ENCODE measurements at regions not wholly inside any gene's neighbourhood (a gene's known extent, or its start where the extent isn't known, plus 50 kb on each side); places are given as distances from the start of the nearest gene placed in this dataset.
A peak's percentile ranks its signal among the peaks of the same experiment; 100 is the strongest.

DNA sequence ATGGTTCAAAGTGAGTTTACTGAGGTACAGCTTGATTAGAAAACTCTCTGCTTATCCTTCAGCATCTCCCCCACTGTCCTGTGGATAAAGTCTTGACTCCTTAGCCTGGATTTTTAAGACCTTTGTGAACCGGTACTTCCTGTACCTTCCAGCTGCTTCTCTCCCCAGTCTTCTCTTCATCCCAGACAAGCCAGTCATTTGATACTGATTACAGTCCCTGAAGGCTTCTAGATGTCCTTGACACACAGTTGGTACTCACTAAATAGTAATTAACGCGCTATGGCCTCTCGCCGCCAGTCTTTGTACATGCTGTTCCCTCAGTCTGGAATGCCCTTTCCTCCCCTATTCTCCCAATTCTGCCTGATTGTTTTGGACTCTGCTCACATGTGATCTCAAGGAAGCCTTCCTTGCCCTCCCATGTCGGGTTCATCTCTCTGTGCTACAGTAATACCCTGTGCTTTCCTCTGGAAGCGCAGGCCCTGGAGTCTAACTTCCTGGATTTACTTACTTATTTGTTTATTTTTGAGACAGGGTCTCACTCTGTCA, 50.6 kb upstream of the PTGR2 start:
- no peak for DNase-seq (ENCODE audit: low read depth)

DNA sequence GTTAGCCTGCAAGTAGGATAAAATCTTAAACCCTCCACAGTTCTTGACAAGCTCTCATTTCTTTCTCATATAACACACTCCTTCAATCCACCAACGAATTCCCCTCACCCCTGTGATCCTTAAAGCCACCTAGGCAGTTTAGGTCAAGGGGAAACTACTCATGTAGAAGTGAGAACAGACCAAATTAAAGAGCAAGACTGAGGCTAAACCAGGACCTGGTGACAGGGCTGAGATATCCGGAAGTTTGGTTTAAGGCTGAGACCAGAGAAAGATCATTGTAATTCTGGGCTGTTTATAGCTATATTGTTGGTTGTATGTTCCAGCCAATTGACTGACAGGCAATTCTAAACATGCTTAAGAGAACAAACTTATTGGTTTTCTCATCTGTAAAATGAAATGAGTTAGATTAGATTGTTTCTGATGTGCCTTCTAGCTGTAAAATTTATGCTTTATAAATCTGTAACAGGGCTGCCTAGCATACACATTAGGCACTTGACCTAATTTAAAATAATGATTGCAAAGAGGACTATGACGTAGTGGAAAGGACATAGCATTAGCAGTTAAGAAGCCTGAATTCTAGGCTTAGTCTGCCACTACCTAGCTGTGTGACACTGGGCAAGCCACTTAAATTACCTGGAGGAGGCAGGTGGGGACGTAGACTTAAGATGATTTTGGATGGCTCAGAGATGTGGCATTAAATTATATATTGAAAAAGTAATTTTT, 53.9 kb upstream of the PTGR2 start:
- DNase-seq (ENCODE audit: low read depth), result no peak

DNA sequence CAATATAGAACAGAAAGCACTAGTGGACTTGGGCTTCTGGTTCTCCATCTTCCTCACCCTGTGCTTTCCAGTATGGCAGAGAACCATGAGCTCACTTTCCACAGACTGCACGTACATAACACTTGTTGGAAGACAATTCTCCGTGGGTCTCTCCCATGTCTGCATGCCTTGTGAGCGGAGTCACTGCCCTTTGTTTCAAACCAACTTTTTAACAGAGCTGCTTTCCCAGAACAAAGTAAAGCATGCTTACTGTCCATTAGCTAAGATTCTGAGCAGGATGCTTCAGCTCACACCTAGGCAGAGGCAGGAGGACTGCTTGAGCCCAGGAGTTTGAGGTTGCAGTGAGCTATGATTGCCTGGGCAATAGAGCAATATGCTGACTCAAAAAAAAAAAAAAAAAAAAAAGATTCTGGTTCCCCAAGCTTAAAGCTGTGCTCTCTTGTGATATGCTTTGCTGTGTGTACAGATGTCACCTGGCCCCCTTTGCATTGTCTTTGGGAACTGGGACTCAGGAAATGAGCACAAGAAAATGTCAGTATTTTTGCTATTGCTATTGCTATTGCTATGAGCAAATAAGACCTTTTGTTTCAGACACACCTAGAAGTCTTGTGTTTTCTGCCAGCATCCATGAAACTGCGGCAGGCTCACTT, 54.6 kb upstream of the PTGR2 start:
- DNase-seq (ENCODE audit: low read depth), result no peak

DNA sequence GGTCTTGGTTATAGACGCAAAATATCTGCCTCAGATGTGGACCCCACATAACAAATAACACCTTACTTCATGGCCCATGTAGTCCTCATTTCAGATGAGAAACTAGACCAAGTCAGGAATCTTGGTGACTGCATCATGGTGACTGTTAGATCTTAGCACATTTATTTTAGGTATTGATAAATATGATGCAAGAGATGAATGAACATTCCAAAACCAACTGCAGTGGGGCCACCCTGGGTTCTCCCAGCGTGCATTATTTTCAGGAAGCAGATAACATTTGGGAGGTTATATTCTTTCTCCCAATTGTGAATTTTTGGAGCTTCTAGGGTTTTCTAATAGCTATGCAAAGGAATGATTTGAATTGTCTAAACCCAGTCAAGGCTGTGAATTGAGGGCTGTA, 55.2 kb upstream of the PTGR2 start:
- no peak for DNase-seq (ENCODE audit: low read depth)

DNA sequence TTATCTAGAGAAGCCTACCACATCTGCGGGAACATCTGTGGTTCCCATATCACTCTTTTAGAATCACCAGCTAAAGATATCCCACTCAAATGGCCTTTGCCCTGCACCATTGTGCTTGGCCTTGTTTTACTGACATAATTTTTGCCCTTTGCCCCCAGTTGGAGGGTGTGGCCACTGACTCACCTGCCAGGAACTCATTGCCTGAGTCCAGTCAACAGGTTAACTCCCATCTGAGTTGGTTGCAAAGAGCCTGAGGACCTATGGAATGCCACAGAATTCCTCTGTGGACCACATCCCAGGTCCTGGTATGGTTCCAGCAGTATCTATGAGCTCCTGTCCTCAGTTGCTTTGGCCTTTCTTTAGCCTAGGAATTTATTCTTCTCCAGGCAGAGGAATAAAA, 55.7 kb upstream of the PTGR2 start:
- DNase-seq (ENCODE audit: low read depth), result no peak

DNA sequence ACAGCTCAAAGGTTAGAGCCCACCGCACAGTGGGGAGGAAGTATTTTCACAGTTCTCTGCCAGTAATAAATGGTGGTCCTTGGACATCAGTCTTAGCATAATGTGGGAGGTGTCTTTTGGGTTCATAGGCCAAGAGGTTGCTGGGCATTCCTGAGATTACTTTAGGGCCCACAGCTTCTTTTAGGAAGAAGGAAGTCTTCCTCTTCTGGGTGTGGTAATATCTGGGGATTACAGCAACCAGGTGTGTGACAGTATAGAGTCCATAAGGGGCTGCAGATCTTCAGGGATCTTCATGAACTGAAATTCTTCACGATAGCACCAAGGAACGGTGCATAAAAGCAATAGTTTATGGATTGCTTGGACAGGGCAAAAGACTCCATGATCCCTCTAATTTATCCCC, 56.2 kb upstream of the PTGR2 start:
- DNase-seq (ENCODE audit: low read depth), result no peak

DNA sequence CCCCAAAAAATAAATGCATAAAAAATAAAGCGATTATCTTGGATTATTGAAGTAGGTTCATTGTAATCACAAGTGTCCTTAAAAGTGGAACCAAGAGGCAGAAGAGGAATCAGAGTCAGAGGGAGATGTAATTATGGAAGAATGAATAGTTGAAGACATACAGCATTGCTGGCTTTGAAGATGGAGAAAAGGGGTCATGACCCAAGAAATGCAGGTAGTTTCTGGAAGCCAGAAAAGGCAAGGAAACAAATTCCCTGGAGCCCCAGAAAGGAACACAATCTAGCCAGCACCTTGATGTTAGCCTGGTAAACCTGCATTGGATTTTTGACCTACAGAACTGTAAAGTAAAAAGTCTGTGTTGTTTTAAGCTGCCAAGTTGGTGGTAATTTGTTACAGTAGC, 57.5 kb upstream of the PTGR2 start:
- no peak for DNase-seq (ENCODE audit: low read depth)

DNA sequence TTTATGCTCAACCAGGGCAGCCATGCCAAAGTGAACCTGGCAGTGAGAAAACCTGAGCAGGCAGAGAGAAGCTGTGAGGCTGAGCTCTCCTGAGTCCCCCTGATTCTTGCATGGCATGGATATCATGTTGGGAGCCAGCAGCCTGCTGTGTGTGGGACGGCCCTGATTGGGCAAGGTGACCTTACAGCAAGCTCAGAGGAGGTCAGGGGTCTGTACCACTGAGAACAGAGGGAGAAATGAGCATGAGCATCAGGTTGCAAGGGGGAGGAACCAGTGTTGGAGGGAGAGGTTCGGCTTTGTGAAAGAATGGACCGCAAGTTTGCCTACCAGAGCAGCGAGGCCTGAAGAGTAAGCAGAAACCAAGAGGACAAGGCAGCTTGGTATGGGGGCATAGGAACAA, 59.1 kb upstream of the PTGR2 start:
- DNase-seq (ENCODE audit: low read depth), result no peak

DNA sequence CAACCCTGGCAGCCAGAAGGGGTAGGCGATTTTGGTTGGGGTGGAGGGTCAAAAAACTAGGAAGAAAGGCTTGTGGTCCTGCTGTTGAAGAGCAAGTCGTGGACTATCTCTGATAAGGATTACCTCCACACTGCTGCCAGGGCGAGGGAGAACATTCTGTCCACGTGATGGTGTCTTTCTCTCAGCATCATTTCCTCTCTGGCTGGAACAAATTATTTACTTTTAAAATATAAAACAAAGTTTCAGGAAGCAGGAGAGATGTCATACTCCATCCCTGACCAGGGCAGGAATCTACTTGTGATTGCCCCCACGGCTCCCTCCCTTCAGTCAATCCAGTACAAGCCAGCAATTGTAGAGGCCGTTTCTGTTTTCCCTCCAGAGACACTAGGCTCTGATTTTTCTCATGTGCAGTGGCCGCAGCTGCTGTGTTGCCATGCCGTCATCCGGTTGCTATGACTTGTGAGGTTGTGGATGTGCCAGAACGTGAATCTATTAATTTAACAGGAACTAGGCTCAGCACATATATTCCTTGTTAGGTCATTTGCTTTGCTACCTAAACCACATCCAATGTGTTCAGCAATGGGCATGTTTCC, 61.5 kb upstream of the PTGR2 start:
- DNase-seq (ENCODE audit: low read depth), result no peak

DNA sequence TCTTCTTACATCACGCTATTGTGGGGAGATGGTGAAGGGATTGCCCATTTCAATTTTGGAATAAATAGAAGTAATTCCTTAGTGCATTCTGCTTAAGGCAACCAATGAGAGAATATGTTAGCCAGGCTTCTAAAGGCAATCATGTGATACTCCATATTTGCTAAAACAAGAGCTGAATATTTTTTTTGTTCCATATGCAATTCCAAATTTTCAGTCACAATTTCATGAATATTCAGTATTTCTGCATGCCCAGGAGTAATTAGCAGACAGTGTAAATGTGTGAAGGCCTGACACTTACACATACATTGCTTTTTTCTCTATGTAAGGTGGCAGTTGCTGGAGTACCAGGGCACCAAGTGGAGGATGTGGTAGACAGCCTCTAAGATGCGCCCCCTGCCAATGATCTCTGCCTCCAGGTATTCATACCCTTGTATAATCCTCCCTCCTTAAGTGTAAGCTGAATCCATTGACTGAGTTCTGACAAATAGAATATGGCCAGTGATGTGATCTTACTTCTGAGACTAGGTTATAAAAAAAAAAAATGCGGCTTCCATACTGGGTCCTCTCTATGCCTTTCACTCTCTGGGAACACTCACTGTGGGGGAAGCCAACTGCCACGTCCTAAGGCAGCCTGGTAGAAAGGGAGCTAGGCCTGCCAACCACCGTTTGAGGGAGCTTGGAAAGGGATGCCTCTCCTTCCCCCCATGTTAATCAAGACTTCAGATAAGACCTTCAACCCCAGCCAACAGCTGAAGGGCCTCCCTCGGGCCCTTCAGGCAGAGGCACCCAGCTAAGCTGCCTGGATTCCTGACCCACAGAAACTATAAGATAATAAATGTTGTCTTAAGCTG, 62.7 kb upstream of the PTGR2 start:
- DNase-seq (ENCODE audit: low read depth), result no peak

DNA sequence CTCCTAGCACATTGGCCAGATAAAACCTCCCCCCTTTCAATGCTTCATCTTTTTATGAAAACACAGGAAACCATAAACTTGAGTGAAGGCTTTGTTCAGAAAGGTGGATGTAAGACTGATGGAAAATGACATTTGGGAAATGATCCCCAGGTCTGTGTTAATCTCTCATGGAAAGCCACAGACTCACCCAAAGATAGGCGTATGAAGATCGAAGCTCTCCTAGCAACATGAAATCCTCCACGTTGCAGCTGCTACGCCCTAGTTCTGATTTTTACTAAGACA, 63.4 kb upstream of the PTGR2 start:
- DNase-seq (ENCODE audit: low read depth), result no peak

DNA sequence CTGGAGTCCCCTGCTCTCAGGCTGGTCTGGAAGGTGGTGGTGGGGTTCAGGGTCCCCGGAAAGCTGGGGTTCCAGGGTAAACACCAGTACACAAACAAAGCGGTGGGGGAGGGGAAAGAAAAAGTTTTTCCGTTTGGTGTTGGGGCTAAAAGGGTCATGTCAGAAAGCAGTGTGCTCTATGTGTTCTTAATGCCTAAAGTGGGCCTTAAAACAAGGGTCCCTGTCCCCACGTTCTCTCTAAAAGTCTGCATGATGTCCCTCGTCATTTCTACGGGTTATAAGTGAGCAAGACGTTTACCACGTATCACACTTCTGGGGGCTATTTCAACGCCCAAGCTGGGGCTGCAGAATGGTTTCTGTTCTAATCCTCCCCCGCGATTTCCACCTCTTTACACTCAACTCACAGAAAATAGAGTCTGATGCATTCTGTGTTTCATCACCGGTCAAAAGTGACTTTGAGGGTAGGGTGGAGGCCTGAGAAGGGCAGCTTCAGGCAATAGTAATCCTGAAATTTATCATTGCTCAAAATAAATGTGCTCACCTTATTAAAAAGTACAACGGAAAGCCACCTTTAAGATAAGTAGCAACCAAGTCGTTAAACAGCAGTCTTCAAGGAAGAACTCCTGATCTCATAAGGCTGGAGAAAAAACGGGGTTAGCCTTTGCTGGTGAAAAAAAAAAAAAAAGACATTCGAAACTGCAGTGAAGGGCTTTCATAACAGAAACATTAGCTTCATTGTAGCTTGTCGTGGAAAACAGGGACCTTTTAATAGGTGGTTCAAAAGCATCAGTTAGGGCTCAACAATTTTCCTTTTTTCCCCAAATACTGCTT, 63.9 kb upstream of the PTGR2 start:
- DNase-seq (ENCODE audit: low read depth), result no peak

DNA sequence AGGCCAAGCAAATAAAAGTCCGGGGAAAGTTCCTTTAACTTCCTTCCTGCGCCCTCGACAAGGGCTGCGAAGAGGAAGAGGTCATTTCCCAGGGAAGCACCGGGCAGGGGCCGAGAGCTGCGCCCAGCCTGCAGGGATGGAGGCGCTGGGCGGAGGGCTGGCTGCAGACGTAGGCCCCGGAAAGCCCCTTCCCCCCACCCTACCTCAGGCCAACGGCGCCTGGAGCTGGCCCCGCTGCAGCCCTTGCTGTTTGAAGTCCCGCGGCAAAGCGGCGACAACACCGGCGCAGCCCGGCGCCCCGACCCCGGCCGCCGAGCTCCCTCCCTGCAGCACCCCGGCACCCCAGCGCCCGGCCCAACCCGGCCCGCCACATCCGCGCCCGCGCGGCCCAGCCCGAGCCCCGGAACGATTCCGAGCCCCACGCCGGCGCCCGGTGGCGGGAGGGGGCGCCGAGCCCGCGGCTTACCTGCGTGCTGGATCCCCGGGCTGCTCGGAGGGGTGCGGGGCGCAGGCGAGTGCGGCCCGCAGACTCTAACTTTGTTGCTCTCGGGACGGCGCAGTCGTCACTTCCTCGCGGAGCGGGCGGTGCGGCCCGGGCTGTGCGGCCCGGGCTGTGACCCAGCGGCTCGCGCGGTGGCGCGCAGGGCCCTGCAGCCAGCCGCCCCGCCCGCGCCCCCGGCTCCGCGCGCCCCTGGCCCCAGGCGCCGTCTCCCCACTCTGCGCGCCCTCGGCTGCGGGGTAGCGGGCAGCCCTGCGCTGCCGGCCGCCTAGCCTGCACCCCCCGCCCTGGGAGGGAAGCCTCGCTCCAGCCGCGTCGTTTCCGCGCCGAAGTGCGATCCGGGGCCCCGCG, 64.8 kb upstream of the PTGR2 start:
- peak; percentile 37 for DNase-seq (ENCODE audit: low read depth)

DNA sequence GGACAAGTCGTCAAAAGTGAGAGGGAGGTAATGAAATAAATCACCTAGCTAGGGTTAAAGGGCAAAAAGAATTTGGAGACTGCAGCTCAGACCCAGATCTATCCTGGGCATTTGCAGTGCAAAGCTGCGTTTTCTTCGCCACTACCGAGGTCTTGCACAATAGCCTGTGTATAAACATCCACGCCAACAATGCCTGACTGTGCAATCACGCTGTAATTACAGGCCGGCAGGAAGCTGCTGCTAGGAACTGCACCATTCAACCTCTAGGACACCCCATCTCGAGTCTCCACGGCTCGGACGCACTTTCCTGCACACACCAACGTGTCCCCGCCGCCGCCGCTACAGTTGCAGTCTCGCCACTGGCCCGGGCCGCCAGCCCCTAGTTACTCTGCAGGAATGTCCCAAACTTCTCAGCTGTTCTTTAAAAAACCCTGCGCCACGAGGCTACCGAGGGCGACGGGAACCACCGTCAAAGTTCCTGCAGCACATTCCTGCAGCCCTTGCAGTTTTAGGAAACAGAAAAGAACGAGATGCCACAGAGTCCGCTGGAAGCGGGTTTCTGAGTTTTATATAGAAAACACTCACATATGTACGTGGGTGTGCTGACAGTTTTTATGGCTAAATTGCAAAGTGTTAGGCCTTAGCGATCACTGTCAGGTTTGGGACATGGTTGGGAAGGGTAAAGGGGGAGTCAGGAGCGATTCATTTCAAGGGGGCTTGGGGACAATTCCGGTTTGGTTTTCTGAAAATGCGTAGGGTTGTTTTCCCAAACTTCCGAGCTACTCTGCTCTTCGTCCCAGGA, 65.6 kb upstream of the PTGR2 start:
- DNase-seq (ENCODE audit: low read depth), result no peak

DNA sequence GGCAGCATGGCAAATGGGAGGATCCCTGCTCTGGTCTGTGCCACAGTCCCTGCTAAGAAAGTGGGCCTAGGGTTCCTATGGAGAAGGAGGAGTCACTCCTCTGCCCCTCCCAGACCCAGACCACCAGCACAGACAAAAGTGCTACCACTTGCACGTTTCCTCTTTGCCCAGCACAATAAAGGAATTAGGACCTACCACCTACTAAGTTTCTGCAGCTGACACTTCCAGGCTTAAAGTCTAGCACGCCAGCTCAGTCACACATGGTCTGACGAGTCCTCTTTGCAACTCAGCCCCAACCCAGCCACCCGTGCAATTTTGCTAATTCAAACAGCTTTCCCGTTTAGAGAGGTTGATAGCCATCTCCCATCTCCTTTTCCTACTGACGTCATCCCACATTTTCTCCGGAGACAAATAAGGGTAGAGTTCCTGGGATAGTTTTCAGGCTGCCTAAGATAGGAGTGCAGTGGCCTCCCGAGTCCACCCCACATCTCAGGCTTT, 66.2 kb upstream of the PTGR2 start:
- DNase-seq (ENCODE audit: low read depth), result no peak

DNA sequence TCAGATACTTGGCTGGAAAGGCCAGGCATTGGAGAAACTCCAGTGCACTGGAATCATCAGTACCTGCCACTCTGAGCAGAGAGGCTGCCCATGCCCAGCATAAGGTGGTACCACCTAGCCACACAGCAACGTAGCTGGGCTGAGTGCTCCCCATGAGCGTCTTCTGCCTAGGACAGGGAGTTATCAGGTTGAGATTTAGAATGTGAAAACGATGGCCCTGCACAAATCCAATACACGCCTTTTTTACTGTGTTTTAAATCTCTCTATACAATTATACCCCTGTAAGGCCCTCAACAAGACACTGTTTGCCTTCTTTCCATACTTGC, 66.7 kb upstream of the PTGR2 start:
- no peak for DNase-seq (ENCODE audit: low read depth)

DNA sequence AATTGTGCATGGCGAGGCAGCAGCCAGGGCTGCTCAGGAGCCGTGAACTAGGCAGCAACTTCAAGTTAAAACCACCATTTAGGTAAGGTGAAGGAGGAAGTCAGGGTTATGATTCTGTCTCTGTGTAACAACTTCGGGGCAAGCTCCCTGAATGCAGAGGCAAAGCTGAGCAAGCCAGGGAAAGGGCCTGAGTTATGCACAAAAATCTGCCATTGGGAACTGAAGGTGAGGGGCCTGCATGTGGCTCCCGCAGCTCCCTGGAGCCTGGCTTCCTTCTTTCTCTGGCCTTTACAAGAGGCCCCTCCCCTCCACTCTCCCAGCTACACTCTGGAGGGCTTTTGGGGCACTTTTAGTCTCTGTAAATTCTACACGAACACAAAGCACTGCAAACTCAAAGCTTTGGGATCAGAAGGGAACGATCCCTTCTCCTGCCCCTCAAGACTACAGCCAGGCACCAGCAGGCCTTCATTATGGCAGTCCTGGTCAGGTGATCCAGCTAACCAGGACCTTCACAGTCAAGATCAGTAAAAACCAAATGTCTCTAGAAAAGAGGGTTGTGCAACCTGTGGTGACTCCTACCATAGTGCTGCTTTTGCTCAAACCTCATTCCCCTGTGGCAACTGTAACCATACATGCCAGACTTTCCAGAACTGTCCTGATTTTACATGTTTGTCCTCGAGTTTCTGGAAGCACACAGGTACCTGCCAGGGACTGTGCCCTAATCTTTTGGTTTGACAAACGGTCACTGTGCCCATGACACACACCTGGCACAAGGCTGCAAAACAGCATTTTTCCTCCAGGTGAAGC, 67.2 kb upstream of the PTGR2 start:
- no peak for DNase-seq (ENCODE audit: low read depth)

DNA sequence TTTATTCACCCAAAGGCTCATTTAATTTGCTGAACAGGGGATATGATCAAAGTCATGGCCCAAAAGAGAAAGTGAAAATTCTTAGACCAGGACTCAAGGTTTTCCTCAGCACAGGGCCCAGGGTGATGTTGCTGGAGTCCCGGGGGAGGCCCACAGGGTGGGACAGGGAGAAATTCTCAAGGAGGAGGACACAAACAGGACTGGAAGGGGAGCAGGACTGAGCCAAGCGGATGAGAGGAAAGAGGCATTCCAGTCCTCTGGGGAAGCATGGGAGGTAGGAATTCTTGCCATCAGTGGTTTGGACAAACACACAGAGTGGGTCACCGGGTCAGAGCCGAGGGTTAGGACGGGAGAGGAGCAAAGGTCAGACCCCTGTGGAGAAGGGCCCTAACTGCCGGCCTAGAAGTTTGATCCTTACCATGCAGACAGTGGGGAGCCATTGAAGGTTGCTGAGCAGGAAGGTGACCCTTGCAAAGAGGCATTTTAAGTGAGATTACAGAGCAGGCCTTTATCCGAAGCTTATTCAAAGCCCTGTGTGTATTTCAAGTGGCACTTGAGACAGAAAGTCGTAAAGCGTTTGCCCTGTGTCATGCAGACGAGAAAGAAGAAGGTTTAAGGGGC, 68.4 kb upstream of the PTGR2 start:
- no peak for DNase-seq (ENCODE audit: low read depth)

DNA sequence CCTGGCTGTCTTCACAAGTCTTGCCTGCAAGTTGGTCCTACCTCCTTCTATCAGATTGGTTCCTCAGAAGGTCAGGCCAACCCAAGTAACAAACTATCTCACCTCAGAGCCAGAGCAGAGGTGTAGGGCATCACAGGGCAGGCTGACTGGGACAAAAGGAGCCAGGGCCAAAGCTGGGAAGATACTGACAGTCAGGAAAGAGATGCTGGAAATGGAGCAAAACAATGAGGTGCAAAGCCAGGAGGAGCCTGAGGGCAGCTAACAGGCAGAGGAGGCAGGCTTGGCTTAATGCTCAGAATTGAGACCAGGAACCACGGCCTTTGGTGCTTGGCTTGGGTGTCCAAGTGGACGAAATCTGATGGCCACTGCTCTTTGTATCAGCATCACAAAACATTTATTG, 68.4 kb upstream of the PNMA1 start:
- no peak for DNase-seq (ENCODE audit: low read depth)
